Neural cell (in vitro differentiated cells): ENCODE measurements at regions not wholly inside any gene's neighbourhood (a gene's known extent, or its start where the extent isn't known, plus 50 kb on each side); places are given as distances from the start of the nearest gene placed in this dataset.

Source experiments
- H2AFZ ChIP-seq: fragments of 200-600, 300-800 bp; sonication (generic), shearing (Covaris generic); 2 replicates; pipeline ENCODE4 v1.6.0; 2014; ENCODE audit warnings: low read depth, mild to moderate bottlenecking, antibody characterized with exemption, low read length, moderate library complexity
- H3F3A ChIP-seq: fragments of 200-600 bp; shearing (Covaris generic); 2 replicates; pipeline ENCODE4 v1.6.1; 2016; ENCODE audit warnings: mild to moderate bottlenecking, moderate library complexity, mixed read lengths, antibody characterized with exemption, low read length; ENCODE audit not compliant: insufficient read depth, poor library complexity, severe bottlenecking
- H3K27ac ChIP-seq: fragments of 200-600, 300-800 bp; sonication (generic), shearing (Covaris generic); 2 replicates; pipeline ENCODE4 v1.5.1; 2014; ENCODE audit warnings: mild to moderate bottlenecking, low read length, moderate library complexity
- H3K27me3 ChIP-seq: fragments of 300-800, 200-600 bp; sonication (generic), shearing (Covaris generic); 2 replicates; pipeline ENCODE4 v1.6.0; 2014; ENCODE audit warnings: mild to moderate bottlenecking, low read depth, low read length, moderate library complexity; ENCODE audit not compliant: insufficient read depth
- H3K36me3 ChIP-seq: fragments of 300-800, 200-600 bp; sonication (generic), shearing (Covaris generic); 2 replicates; pipeline ENCODE4 v1.5.1; 2014; ENCODE audit warnings: mild to moderate bottlenecking, antibody characterized with exemption, low read length, moderate library complexity; ENCODE audit not compliant: insufficient read depth
- H3K4me2 ChIP-seq: fragments of 300-800, 200-600 bp; sonication (generic), shearing (Covaris generic); 2 replicates; pipeline ENCODE4 v1.6.0; 2014; ENCODE audit warnings: mild to moderate bottlenecking, low read length
- H3K4me3 ChIP-seq: fragments of 300-800, 200-600 bp; sonication (generic), shearing (Covaris generic); 2 replicates; pipeline ENCODE4 v1.5.1; 2014; ENCODE audit warnings: mild to moderate bottlenecking, low read length, moderate library complexity
- H3K79me2 ChIP-seq: fragments of 200-600 bp; shearing (Covaris generic); replicated peaks from 2 replicates; pipeline ENCODE4 v1.6.0; 2014; ENCODE audit warnings: mild to moderate bottlenecking, low read length, moderate library complexity; ENCODE audit not compliant: insufficient read depth
- H3K9ac ChIP-seq: fragments of 300-800, 200-600 bp; sonication (generic), shearing (Covaris generic); 2 replicates; pipeline ENCODE4 v1.6.1; 2016; ENCODE audit warnings: mild to moderate bottlenecking, low read length, mixed read lengths
- H3K9me2 ChIP-seq: fragments of 200-600 bp; shearing (Covaris generic); 2 replicates; pipeline ENCODE4 v1.6.1; 2016; ENCODE audit warnings: mild to moderate bottlenecking, low read length, mixed read lengths; ENCODE audit not compliant: insufficient read depth
- H3K9me3 ChIP-seq: fragments of 200-600, 300-800 bp; sonication (generic), shearing (Covaris generic); 2 replicates; pipeline ENCODE4 v1.6.1; 2016; ENCODE audit warnings: mild to moderate bottlenecking, mixed run types, low read length, moderate library complexity, mixed read lengths
- H4K20me1 ChIP-seq: fragments of 200-600 bp; shearing (Covaris generic); 2 replicates; pipeline ENCODE4 v1.6.1; 2016; ENCODE audit warnings: mild to moderate bottlenecking, mixed run types; ENCODE audit not compliant: insufficient read depth
- CTCF ChIP-seq: fragments of 450-650 bp; IDR thresholded peaks from 2 replicates; pipeline ENCODE4 v1.5.1; 2014; ENCODE audit warnings: antibody characterized with exemption, mild to moderate bottlenecking, moderate library complexity; ENCODE audit not compliant: poor library complexity, severe bottlenecking
- EP300 ChIP-seq: fragments of 450-650 bp; conservative IDR thresholded peaks from 2 replicates; pipeline ENCODE4 v1.6.1; 2014; ENCODE audit warnings: antibody characterized with exemption, mild to moderate bottlenecking, moderate library complexity; ENCODE audit not compliant: poor library complexity, severe bottlenecking
- EZH2 ChIP-seq: fragments of 200-600, 300-800 bp; shearing (Covaris generic), sonication (generic); IDR thresholded peaks from 2 replicates; pipeline ENCODE4 v1.6.1; 2014; ENCODE audit warnings: antibody characterized with exemption, low read length, borderline replicate concordance, mild to moderate bottlenecking; ENCODE audit not compliant: insufficient read depth, poor library complexity, severe bottlenecking
- MXI1 ChIP-seq: fragments of 450-650 bp; conservative IDR thresholded peaks from 2 replicates; pipeline ENCODE4 v1.6.1; 2014; ENCODE audit warnings: antibody characterized with exemption, mild to moderate bottlenecking; ENCODE audit not compliant: poor library complexity, severe bottlenecking
- POLR2AphosphoS5 ChIP-seq: IDR thresholded peaks from 2 replicates; pipeline ENCODE4 v1.6.1; 2012
- RAD21 ChIP-seq: fragments of 450-650 bp; conservative IDR thresholded peaks from 2 replicates; pipeline ENCODE4 v1.6.1; 2014; ENCODE audit warnings: antibody characterized with exemption, mild to moderate bottlenecking, moderate library complexity
- REST ChIP-seq: IDR thresholded peaks from 2 replicates; pipeline ENCODE4 v1.6.1; 2012; ENCODE audit warnings: borderline replicate concordance
- SMC3 ChIP-seq: fragments of 450-650 bp; conservative IDR thresholded peaks from 2 replicates; pipeline ENCODE4 v1.6.1; 2014; ENCODE audit warnings: antibody characterized with exemption, mild to moderate bottlenecking, moderate library complexity; ENCODE audit not compliant: poor library complexity
- TAF1 ChIP-seq: IDR thresholded peaks from 2 replicates; pipeline ENCODE4 v1.6.1; 2012; ENCODE audit warnings: low read depth

- Histone ChIP-seq H3K36me3 (no peaks in the 10 kb centered on the region), H3K79me2 (no peaks in the 10 kb centered on the region), H4K20me1 (no peaks in the 10 kb centered on the region), H3K27ac (no peak overlapping the region), H3K9me3 (no peaks in the 10 kb centered on the region), H3K27me3 (no peaks in the 10 kb centered on the region), H3K9me2 (no peaks in the 10 kb centered on the region), H3K4me2 (no peak overlapping the region), H3K4me3 (no peak overlapping the region), H3F3A (no peaks in the 10 kb centered on the region), H2AFZ (no peak overlapping the region), H3K9ac (no peak overlapping the region)
- TF ChIP-seq TAF1 (no peak), EP300 (no peak), MXI1 (no peak), RAD21 (no peak), POLR2AphosphoS5 (no peak), SMC3 (no peak), CTCF (no peak), REST (no peak), EZH2 (no peak)
These were observed 229.3 kb upstream of the ZSWIM2 start for GRCh38 chr2:187078297-187078696.

GRCh38 chr2:187075671-187076070 lies 226.7 kb upstream of the ZSWIM2 start:
- Histone ChIP-seq H3K27me3 (no peaks in the 10 kb centered on the region), H3F3A (no peaks in the 10 kb centered on the region), H3K9me3 (no peaks in the 10 kb centered on the region), H3K9me2 (no peaks in the 10 kb centered on the region), H4K20me1 (no peaks in the 10 kb centered on the region), H3K27ac (no peak overlapping the region), H3K36me3 (no peaks in the 10 kb centered on the region), H3K9ac (no peak overlapping the region), H3K79me2 (no peaks in the 10 kb centered on the region), H3K4me3 (no peak overlapping the region), H3K4me2 (no peak overlapping the region), H2AFZ (no peak overlapping the region)
- TF ChIP-seq REST (no peak), EP300 (no peak), RAD21 (no peak), SMC3 (no peak), CTCF (no peak), POLR2AphosphoS5 (no peak), TAF1 (no peak), EZH2 (no peak), MXI1 (no peak)
